Neural crest cell (in vitro differentiated cells): ENCODE measurements at regions not wholly inside any gene's neighbourhood (a gene's known extent, or its start where the extent isn't known, plus 50 kb on each side); places are given as distances from the start of the nearest gene placed in this dataset.

Experiments
- DNase-seq: peaks from one replicate; pipeline ENCODE4 v3.0.0; 2021; ENCODE audit warnings: low read depth, mixed read lengths, low spot score
- H3K27ac Mint-ChIP-seq: one replicate; pipeline ENCODE4 v1.8.0; 2021; ENCODE audit warnings: mild to moderate bottlenecking, mixed read lengths; ENCODE audit not compliant: unreplicated experiment
- H3K27me3 Mint-ChIP-seq: 2 replicates; pipeline ENCODE4 v1.8.0; 2021; ENCODE audit warnings: low read depth, mild to moderate bottlenecking, mixed read lengths
- H3K36me3 Mint-ChIP-seq: 2 replicates; pipeline ENCODE4 v1.8.0; 2021; ENCODE audit warnings: low read depth, mild to moderate bottlenecking, mixed read lengths
- H3K4me1 Mint-ChIP-seq: 2 replicates; pipeline ENCODE4 v1.8.0; 2021; ENCODE audit warnings: mixed read lengths
- H3K4me3 Mint-ChIP-seq: one replicate; pipeline ENCODE4 v1.8.0; 2021; ENCODE audit warnings: mild to moderate bottlenecking, mixed read lengths
- H3K9me3 Mint-ChIP-seq: 2 replicates; pipeline ENCODE4 v1.8.0; 2021; ENCODE audit warnings: mixed read lengths
- TF ChIP-seq, protein P1 (sequence below): fragments of 200-600 bp; sonication (generic); conservative IDR thresholded peaks from 2 replicates; pipeline ENCODE4 v1.5.0; 2021; ENCODE audit warnings: antibody characterized with exemption, mild to moderate bottlenecking

- no peak overlapping the region for H3K27ac Mint-ChIP-seq
- no peak for DNase-seq
- H3K36me3 Mint-ChIP-seq: no peaks in the 10 kb centered on the region
- H3K9me3 Mint-ChIP-seq: no peaks in the 10 kb centered on the region
- no peaks in the 10 kb centered on the region for H3K4me1 Mint-ChIP-seq
- no peak overlapping the region for H3K4me3 Mint-ChIP-seq
- no peaks in the 10 kb centered on the region for H3K27me3 Mint-ChIP-seq
- TF ChIP-seq, protein P1, sequence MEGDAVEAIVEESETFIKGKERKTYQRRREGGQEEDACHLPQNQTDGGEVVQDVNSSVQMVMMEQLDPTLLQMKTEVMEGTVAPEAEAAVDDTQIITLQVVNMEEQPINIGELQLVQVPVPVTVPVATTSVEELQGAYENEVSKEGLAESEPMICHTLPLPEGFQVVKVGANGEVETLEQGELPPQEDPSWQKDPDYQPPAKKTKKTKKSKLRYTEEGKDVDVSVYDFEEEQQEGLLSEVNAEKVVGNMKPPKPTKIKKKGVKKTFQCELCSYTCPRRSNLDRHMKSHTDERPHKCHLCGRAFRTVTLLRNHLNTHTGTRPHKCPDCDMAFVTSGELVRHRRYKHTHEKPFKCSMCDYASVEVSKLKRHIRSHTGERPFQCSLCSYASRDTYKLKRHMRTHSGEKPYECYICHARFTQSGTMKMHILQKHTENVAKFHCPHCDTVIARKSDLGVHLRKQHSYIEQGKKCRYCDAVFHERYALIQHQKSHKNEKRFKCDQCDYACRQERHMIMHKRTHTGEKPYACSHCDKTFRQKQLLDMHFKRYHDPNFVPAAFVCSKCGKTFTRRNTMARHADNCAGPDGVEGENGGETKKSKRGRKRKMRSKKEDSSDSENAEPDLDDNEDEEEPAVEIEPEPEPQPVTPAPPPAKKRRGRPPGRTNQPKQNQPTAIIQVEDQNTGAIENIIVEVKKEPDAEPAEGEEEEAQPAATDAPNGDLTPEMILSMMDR: no peak
These were observed 117.1 kb upstream of the TMEFF2 start for GRCh38 chr2:192311701-192312460.

GRCh38 chr2:192307530-192307929 lies 112.8 kb upstream of the TMEFF2 start:
- no peak overlapping the region for H3K27ac Mint-ChIP-seq
- H3K27me3 Mint-ChIP-seq: no peaks in the 10 kb centered on the region
- no peak for DNase-seq
- no peaks in the 10 kb centered on the region for H3K36me3 Mint-ChIP-seq
- TF ChIP-seq, protein P1: no peak
- no peak overlapping the region for H3K4me3 Mint-ChIP-seq
- no peaks in the 10 kb centered on the region for H3K4me1 Mint-ChIP-seq
- no peaks in the 10 kb centered on the region for H3K9me3 Mint-ChIP-seq

GRCh38 chr2:192298664-192299063 lies 103.9 kb upstream of the TMEFF2 start:
- Mint-ChIP-seq H3K27me3 (no peaks in the 10 kb centered on the region), H3K27ac (no peak overlapping the region), H3K36me3 (no peaks in the 10 kb centered on the region), H3K4me1 (no peaks in the 10 kb centered on the region), H3K9me3 (no peaks in the 10 kb centered on the region), H3K4me3 (no peak overlapping the region)
- TF ChIP-seq, protein P1: no peak
- DNase-seq: no peak

DNA sequence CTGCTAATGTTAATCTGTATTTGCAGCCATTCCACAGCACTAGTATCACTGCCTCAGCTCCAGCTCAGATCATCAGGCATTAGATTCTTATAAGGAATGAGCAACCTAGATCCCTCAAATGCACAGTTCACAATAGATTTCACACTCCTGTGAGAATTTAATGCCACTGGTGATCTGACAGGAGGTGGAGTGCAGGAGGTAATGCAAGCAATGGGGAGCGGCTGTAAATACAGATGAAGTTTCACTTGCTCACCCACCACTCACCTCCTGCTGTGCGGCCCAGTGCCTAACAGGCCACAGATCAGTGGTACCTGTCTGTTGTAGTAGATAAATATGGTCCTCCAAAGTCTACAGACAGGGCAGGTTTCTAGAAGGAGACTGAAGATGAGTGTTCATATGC lies 97.7 kb upstream of the TMEFF2 start:
- Mint-ChIP-seq H3K36me3 (no peaks in the 10 kb centered on the region), H3K4me1 (no peaks in the 10 kb centered on the region), H3K4me3 (no peak overlapping the region), H3K27me3 (no peaks in the 10 kb centered on the region), H3K9me3 (no peaks in the 10 kb centered on the region), H3K27ac (no peak overlapping the region)
- TF ChIP-seq, protein P1: no peak
- DNase-seq: no peak

DNA sequence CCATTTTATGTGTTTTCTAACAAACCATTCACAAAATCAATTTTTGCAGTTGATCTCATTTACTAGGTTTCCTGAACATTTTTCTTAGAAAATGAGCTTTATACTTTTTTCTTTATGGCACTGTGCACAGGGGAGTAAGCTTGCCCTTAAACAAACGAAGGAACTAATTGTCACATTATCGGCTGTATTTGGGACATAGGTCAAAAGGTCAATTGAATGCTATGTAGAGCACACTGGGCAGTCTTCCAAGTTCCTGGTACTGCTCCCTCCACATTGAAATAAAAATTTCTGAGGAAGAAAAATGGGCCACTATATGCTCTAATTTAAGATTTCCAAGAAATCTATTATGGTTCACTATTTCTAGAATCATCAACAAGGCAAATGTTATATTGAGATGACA lies 93.6 kb upstream of the TMEFF2 start:
- Mint-ChIP-seq H3K27me3 (no peaks in the 10 kb centered on the region), H3K4me1 (no peaks in the 10 kb centered on the region), H3K27ac (no peak overlapping the region), H3K9me3 (no peaks in the 10 kb centered on the region), H3K4me3 (no peak overlapping the region), H3K36me3 (no peaks in the 10 kb centered on the region)
- no peak for DNase-seq
- TF ChIP-seq, protein P1: no peak
